HG03521 (cell line): ENCODE measurements at regions not wholly inside any gene's neighbourhood (a gene's known extent, or its start where the extent isn't known, plus 50 kb on each side); places are given as distances from the start of the nearest gene placed in this dataset.
"Not testable (repeated sequence)": the region's sequence is repeated elsewhere in the genome, so short reads cannot be mapped to it uniquely, and the experiment has no call there.

Experiments used
- ATAC-seq: cut with Tn5 transposase; IDR thresholded peaks from one replicate; pipeline ENCODE4 v1.9.1; 2021; ENCODE audit warnings: mild to moderate bottlenecking, moderate library complexity; ENCODE audit not compliant: unreplicated experiment

DNA sequence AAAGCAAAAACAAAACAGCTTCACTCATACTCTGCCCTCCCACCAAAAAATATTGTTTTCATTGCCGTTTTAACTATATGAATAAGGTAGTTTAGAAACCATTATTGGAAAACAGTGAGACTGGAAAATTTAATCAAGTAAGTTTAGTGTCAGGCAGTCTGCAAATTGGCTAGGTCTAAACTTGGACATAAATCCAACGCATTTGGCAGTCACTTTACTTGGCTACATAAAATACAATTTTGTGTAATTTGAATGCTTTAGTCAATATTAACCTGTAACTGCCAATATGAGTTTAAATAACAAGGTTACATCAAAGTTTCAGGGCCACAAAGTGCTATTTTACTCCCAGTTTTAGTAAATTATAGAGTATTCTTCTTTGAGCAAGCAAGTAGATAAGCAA, 202.3 kb upstream of the SLC38A2 start:
- no peak for ATAC-seq

GRCh38 chr12:46573347-46573658, 200.7 kb upstream of the SLC38A2 start:
- no peak for ATAC-seq

DNA sequence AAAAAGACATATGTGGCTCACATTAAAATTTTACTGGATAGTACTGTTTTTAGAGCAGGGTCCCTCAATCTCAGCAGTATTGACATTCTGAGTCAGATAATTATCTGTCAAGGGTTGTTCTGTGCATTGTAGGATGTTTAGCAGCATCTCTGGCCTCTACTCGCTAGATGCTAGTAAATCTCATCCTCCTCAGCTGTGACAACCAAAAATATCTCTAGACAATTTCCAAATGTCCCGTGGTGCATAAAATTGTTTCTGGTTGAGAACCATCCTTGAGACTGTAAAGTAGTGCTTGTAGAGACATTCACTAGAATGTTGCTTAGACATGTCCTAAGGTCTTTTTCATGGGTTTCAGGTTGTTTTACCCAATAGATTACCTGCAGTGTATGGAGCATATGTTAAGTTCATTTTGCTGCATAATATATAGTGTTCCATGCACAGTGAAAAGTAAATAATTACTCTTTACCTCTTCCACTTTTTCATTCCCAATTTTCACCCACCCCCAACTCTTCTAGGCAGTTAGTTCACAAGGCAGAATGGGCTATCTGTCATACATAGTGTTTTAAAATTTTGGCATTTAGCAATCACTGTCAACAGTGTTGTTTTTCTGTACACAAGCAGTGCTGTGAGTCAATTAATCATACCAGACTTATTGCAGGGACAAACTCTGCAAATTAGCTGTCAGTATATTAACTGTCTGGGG, 200.2 kb upstream of the SLC38A2 start:
- ATAC-seq, result no peak

GRCh38 chr12:46571608-46572007, 199.0 kb upstream of the SLC38A2 start:
- no peak for ATAC-seq

DNA sequence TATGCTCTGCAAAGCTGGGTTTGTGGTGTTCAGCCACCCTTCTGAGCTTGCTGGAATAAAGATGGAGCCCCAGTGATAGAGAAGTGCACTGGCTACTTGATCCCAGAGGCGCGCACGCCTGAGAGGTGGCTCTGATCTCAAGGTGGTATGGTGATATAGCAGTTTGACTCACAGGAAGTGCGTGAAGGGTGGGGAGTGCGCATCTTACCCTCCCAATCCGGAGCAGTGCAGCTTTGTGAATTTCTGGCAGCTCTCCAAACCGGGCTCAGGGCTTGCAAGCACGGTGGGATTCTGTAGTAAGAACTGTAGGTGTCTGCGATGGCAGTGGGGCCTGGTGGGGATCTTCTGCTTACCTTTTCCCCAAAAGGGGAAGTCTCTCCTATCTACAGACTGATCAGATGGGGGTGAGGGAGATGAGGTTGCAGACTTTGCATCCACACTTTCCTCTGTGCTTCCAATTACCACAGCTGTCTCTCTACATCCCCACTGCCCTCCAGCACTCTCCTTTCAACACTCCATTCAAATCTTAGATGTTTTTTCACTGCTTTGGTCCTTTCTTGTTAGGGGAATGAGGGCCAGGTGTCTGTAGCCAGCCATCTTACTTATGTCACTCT, 197.4 kb upstream of the SLC38A2 start:
- ATAC-seq, result no peak

- ATAC-seq, result no peak
These were observed 195.1 kb upstream of the SLC38A2 start for GRCh38 chr12:46567667-46568066.

GRCh38 chr12:46562625-46563225, 190.2 kb upstream of the SLC38A2 start:
- ATAC-seq, result no peak

- not testable (repeated sequence) for ATAC-seq
These were observed 189.4 kb upstream of the SLC38A2 start for GRCh38 chr12:46561769-46562624.

DNA sequence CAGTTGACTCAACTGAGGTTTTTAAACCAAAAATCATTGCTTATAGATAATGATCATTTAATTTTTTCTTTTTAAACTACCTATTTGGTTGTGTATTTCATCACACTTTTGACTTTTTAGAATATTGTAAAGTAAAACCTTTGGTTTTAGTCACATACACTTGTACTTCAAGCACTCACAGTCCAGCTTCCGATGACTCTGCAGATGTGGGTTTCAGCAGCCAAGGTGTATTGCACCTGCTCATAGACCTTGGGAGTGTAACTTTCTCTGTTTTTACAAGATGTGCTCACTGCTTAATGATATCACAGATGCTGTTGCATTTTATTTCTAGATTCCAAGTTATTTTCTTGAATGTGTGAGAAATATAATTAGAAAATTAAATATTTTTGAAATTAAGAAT, 188.3 kb upstream of the SLC38A2 start:
- ATAC-seq, result no peak

- no peak for ATAC-seq
These were observed 187.5 kb upstream of the SLC38A2 start for GRCh38 chr12:46560089-46560488.

DNA sequence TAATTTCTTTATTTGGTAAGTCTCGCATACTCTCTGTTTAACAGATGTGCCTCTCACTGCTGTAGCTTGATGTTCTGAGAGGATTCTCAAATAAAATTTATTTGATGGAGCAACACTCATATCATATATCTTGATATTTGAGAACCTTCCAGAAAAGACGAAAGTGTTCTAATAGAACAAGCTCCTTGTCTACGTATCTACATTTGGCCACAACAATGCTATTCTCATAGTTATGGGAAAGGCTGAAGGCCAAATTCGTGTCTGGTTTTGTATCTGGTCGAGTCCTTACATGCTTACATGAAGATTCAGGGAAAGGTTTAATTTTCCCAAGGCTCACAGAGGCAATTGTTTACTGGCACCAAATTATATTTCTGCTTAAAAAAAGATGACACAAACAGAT, 186.7 kb upstream of the SLC38A2 start:
- ATAC-seq, result no peak

DNA sequence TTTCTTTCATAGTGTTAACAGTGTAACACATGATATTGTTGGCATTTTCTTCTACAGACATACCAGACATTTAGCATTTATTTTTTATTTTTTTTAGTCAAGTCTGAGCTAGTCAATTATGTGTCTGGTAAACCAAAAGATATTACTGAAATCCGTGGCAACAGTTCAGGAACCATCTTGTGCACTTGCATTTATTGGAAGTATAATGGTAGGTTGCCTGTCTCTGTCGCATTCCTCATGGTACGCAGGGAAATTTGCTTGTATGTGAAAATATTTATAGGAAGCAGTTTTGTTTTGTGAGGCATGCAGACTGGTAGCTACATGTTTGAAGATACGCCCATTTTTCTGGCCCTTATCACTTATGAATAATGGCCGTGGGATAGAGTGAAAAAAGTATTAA, 186.1 kb upstream of the SLC38A2 start:
- ATAC-seq, result no peak

- no peak for ATAC-seq
These were observed 185.2 kb upstream of the SLC38A2 start for GRCh38 chr12:46557539-46558373.

- ATAC-seq, result no peak
These were observed 184.4 kb upstream of the SLC38A2 start for GRCh38 chr12:46556819-46557524.

DNA sequence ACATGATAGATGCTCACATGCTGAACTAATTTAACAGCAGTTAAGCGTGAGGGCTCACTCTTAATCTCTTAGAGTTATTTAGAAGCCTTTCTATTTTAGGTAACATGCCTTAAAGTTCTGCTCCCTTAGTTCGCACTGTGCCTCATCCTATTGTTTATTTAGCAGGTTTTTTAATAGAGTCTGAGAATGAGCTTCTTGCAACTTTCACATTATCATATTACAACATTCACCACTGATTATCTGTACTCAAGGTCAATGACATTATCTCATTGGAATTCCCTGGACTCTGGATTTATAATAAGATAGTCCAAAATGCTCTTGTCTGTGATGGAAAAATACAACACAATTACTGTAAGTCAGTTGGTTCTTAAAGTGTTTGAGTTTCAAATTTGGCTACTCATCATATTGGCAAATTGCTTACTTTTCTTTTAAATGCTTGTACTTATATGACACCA, 183.6 kb upstream of the SLC38A2 start:
- ATAC-seq, result no peak

DNA sequence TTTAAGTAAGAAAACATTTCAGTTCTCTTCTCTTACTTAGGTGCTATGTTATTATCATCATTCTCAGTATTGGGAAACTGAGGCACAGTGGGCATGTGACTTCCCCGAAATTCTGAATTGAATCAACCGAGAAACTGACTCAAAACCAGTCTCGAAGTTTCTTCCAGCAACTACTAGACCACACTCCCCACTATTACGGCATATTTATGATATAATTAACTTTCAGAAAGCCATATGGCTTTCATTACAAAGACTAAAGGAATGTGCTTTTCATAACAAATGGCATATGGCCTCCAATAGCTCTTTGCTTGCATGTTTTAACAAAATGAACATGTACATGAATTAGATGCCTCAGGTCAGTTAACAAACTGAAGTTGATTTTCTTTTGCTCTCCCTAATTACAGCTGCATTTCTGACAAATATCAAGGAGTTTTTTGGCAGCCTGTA, 182.9 kb upstream of the SLC38A2 start:
- ATAC-seq, result no peak

- ATAC-seq, result no peak
These were observed 181.9 kb upstream of the SLC38A2 start for GRCh38 chr12:46554460-46554859.

DNA sequence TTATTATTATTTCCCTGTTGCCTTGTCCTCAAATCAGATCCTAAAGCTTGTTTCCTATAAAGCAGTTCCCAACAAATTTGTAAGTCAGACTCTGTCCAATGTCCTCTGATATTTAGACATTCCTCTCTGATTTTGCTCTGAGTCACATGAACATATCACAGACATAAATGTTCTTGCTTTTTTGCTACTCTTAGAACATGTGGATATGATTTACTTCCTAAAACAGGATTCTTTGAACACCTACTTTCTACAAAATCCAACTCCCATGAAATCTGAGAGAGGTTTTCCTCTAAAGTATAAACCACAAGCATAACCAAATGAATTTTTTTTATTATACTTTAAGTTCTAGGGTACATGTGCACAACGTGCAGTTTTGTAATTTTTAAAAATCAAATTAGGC, 181.3 kb upstream of the SLC38A2 start:
- ATAC-seq, result no peak

DNA sequence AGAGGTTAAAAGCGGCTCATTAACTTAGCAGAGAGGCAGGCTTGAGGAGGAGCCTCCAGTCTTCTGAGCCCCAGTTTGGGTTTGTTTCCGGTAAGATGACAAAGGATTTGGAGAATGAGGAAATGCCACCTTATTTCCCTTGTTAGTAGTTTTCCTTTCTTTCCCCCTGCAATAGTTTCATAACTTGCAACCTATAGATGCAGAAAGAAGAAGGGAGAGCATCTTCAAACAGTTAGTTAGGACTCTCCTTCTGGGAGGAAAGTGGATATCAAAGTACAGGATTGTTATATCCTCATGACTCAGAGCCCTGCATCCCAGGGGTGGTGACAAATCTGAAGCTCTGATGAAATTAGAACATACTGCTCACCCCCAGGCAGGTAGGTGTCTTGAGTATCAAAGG, 180.7 kb upstream of the SLC38A2 start:
- ATAC-seq, result no peak

GRCh38 chr12:46550266-46550879, 177.8 kb upstream of the SLC38A2 start:
- no peak for ATAC-seq
